Progenitor cell of endocrine pancreas (in vitro differentiated cells): ENCODE measurements at regions not wholly inside any gene's neighbourhood (a gene's known extent, or its start where the extent isn't known, plus 50 kb on each side); places are given as distances from the start of the nearest gene placed in this dataset.
"Not testable (repeated sequence)": the region's sequence is repeated elsewhere in the genome, so short reads cannot be mapped to it uniquely, and the experiment has no call there.

ENCODE experiments used
- DNase-seq: peaks from one replicate; pipeline ENCODE4 v3.0.0; 2021; ENCODE audit warnings: low spot score; ENCODE audit not compliant: unreplicated experiment
- H3K27ac Mint-ChIP-seq: 2 replicates; pipeline ENCODE4 v1.8.0; 2021; ENCODE audit warnings: mild to moderate bottlenecking, moderate library complexity, mixed read lengths
- H3K27me3 Mint-ChIP-seq: 2 replicates; pipeline ENCODE4 v1.8.0; 2021; ENCODE audit warnings: mixed read lengths
- H3K36me3 Mint-ChIP-seq: 2 replicates; pipeline ENCODE4 v1.8.0; 2022; ENCODE audit warnings: mixed read lengths; ENCODE audit not compliant: insufficient read depth
- H3K4me1 Mint-ChIP-seq: 2 replicates; pipeline ENCODE4 v1.8.0; 2021; ENCODE audit warnings: low read depth, mixed read lengths
- H3K4me3 Mint-ChIP-seq: 2 replicates; pipeline ENCODE4 v1.8.0; 2021; ENCODE audit warnings: low read depth, mild to moderate bottlenecking, moderate library complexity, mixed read lengths
- H3K9me3 Mint-ChIP-seq: 2 replicates; pipeline ENCODE4 v1.8.0; 2021; ENCODE audit warnings: low read depth, mixed read lengths
- TF ChIP-seq, protein P1 (sequence below): fragments of 200-600 bp; sonication (generic); IDR thresholded peaks from one replicate; pipeline ENCODE4 v1.5.0; 2021; ENCODE audit warnings: antibody characterized with exemption, mild to moderate bottlenecking; ENCODE audit not compliant: unreplicated experiment

DNA sequence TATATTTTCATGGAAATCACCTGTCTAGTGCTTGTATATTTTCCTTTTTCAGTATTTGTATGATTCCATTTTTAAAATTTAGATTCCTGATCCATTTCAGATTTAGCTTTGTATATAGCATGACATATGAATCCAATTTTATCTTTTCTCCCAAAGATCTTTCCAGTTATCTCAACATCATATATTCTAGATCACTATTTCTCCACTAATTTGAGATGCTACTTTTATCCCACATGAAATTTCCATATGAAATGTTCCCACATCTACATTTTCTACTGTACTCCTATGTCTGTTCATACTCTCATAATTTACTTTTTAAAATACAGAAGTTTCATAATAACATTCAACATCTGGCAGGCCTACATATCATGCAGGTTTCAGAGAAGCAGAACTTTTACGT lies 1784.1 kb downstream of the SLITRK5 start:
- no peaks in the 10 kb centered on the region for H3K4me1 Mint-ChIP-seq
- TF ChIP-seq, protein P1, sequence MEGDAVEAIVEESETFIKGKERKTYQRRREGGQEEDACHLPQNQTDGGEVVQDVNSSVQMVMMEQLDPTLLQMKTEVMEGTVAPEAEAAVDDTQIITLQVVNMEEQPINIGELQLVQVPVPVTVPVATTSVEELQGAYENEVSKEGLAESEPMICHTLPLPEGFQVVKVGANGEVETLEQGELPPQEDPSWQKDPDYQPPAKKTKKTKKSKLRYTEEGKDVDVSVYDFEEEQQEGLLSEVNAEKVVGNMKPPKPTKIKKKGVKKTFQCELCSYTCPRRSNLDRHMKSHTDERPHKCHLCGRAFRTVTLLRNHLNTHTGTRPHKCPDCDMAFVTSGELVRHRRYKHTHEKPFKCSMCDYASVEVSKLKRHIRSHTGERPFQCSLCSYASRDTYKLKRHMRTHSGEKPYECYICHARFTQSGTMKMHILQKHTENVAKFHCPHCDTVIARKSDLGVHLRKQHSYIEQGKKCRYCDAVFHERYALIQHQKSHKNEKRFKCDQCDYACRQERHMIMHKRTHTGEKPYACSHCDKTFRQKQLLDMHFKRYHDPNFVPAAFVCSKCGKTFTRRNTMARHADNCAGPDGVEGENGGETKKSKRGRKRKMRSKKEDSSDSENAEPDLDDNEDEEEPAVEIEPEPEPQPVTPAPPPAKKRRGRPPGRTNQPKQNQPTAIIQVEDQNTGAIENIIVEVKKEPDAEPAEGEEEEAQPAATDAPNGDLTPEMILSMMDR: no peak
- no peaks in the 10 kb centered on the region for H3K36me3 Mint-ChIP-seq
- no peak for DNase-seq
- no peaks in the 10 kb centered on the region for H3K27me3 Mint-ChIP-seq
- no peak overlapping the region for H3K27ac Mint-ChIP-seq
- H3K4me3 Mint-ChIP-seq: no peak overlapping the region
- H3K9me3 Mint-ChIP-seq: no peaks in the 10 kb centered on the region

DNA sequence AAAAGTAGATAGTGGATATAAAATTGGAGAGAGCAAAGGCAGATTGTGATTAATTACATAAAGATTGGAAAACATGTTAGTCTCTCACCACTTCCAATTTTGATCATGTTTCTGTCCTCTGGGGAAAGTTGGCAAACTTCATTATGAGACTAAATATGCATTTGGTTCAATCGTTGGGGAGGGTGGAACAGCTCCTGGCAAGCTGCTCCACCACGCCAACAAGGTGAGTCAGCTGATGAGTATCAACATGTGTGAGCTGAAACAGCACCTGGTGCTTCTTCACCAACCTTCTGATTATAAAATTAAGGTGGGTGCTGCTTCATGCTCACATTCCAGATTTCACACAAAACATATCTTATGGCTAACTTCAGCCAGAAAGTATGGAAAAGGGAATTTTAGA lies 1784.6 kb downstream of the SLITRK5 start:
- no peak overlapping the region for H3K4me3 Mint-ChIP-seq
- H3K36me3 Mint-ChIP-seq: no peaks in the 10 kb centered on the region
- H3K4me1 Mint-ChIP-seq: no peaks in the 10 kb centered on the region
- TF ChIP-seq, protein P1: no peak
- DNase-seq: no peak
- H3K27me3 Mint-ChIP-seq: no peaks in the 10 kb centered on the region
- H3K9me3 Mint-ChIP-seq: no peaks in the 10 kb centered on the region
- no peak overlapping the region for H3K27ac Mint-ChIP-seq

DNA sequence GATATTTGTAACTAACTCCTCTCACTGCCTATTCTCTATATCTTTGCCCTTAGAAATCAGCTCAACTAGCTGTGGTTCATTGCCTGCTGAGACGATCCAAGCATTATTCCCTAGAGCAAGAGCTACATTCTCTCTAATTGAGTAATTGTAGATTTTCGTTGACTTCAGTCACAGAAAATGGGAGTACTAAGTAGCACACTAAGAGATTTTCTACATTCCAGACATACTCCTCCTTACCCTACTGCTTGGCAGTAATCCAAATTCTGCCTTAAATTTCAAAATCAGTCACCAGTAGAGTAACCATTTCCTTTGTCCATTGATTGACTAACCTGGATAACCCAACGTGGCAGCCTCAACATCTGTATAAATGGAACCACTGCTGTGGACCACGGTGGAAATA lies 1786.8 kb downstream of the SLITRK5 start:
- TF ChIP-seq, protein P1: no peak
- Mint-ChIP-seq H3K4me1 (no peaks in the 10 kb centered on the region), H3K27me3 (no peaks in the 10 kb centered on the region), H3K9me3 (no peaks in the 10 kb centered on the region), H3K36me3 (no peaks in the 10 kb centered on the region), H3K4me3 (no peak overlapping the region), H3K27ac (no peak overlapping the region)
- no peak for DNase-seq

DNA sequence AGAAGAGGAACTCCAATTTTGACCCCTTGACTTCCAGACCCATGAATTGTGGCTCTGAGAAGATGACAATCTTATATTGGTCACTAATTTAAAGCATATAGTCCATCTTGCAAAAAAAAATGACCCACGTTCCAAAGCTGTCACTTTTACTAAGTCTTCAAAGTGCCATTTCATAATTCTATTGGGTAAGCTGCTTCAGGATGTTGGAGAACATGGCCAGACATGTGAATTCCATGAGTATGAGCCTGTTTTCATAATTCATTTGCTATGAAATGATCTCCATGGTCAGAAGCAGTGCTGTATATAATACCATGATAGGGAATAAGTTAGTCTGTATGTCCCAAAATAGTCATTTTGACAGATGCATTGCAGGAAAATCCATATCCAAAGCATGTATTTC lies 1787.3 kb downstream of the SLITRK5 start:
- no peaks in the 10 kb centered on the region for H3K4me1 Mint-ChIP-seq
- TF ChIP-seq, protein P1: no peak
- no peaks in the 10 kb centered on the region for H3K9me3 Mint-ChIP-seq
- H3K27me3 Mint-ChIP-seq: no peaks in the 10 kb centered on the region
- H3K27ac Mint-ChIP-seq: no peak overlapping the region
- H3K4me3 Mint-ChIP-seq: no peak overlapping the region
- no peak for DNase-seq
- no peaks in the 10 kb centered on the region for H3K36me3 Mint-ChIP-seq

DNA sequence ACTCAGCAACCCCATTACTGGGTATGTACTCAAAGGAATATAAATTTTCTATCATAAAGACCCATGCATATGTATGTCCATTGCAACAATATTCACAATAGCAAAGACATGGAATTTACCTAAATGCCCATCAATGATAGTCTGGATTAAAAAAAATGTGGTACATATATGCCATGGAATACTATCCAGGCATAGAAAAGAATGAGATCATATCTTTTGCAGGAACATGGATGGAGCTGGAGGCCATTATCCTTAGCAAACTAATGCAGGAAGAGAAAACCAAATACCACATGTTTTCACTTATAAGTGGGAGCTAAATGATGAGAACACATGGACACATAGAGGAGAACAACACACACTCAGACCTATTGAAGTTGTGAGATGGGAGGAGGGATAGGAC lies 1789.7 kb downstream of the SLITRK5 start:
- not testable (repeated sequence) for DNase-seq, H3K4me1 Mint-ChIP-seq, H3K36me3 Mint-ChIP-seq, H3K27ac Mint-ChIP-seq, H3K27me3 Mint-ChIP-seq, H3K9me3 Mint-ChIP-seq, H3K4me3 Mint-ChIP-seq

DNA sequence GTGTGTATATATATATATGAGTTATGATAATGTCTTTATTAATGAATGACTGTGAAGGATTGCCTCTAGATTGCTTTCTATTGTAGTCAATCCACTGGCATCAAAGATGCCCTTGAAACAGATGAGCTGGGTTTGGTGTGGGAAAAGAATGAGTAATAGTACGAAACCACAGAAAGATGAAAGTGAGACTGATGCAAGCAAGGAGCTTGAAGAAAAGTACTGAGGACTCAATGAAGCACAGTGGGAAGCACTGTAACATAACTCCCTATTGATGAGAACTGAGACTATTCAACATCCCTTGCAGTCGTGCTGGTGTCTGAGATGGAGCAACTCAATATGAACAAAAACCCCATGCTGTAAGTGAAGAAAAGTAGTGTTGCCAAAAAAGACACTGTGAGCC lies 1794.2 kb downstream of the SLITRK5 start:
- Mint-ChIP-seq H3K9me3 (no peaks in the 10 kb centered on the region), H3K4me1 (no peaks in the 10 kb centered on the region), H3K4me3 (no peak overlapping the region), H3K36me3 (no peaks in the 10 kb centered on the region), H3K27ac (no peak overlapping the region), H3K27me3 (no peaks in the 10 kb centered on the region)
- TF ChIP-seq, protein P1: no peak
- no peak for DNase-seq
